ENCODE measurements at regions not wholly inside any gene's neighbourhood (a gene's known extent, or its start where the extent isn't known, plus 50 kb on each side); places are given as distances from the start of the nearest gene placed in this dataset.
"Not testable (repeated sequence)": the region's sequence is repeated elsewhere in the genome, so short reads cannot be mapped to it uniquely, and the experiment has no call there.

GRCh38 chr4:72666910-72667309 is 97.9 kb upstream of the ADAMTS3 start:
- no peak for DNase-seq

GRCh38 chr4:72665171-72665968 is 96.3 kb upstream of the ADAMTS3 start:
- no peak for DNase-seq

- DNase-seq = no peak
Observed at GRCh38 chr4:72663828-72664227, 94.8 kb upstream of the ADAMTS3 start.

- DNase-seq = no peak
Observed at GRCh38 chr4:72661830-72662229, 92.8 kb upstream of the ADAMTS3 start.

- no peak for DNase-seq
Observed at GRCh38 chr4:72641611-72642010, 72.6 kb upstream of the ADAMTS3 start.

- not testable (repeated sequence) for DNase-seq
Observed at GRCh38 chr4:72636866-72637265, 67.8 kb upstream of the ADAMTS3 start.

- not testable (repeated sequence) for DNase-seq
Observed at GRCh38 chr4:72635931-72636330, 66.9 kb upstream of the ADAMTS3 start.

- DNase-seq = not testable (repeated sequence)
Observed at GRCh38 chr4:72632253-72632652, 63.2 kb upstream of the ADAMTS3 start.

GRCh38 chr4:72631296-72631695 is 62.3 kb upstream of the ADAMTS3 start:
- no peak for DNase-seq

- no peak for DNase-seq
Observed at GRCh38 chr4:72629540-72629939, 60.5 kb upstream of the ADAMTS3 start.

GRCh38 chr4:72627723-72628122 is 58.7 kb upstream of the ADAMTS3 start:
- DNase-seq = no peak

Measured in activated CD4-positive, alpha-beta T cell treated with anti-CD3 and anti-CD28 coated beads for 4 hours (primary cell).